ENCODE measurements at regions not wholly inside any gene's neighbourhood (a gene's known extent, or its start where the extent isn't known, plus 50 kb on each side); places are given as distances from the start of the nearest gene placed in this dataset.

- no peak for TF ChIP-seq EZH2 (IDR thresholded peaks at IDR 0.05)
- TF ChIP-seq POLR2AphosphoS5 (IDR thresholded peaks at IDR 0.05; ENCODE audit: borderline replicate concordance, low read depth, low read length) = no peak
Observed at GRCh38 chr16:65896448-65897153, 469.9 kb upstream of the CDH5 start.
